ENCODE measurements at regions not wholly inside any gene's neighbourhood (a gene's known extent, or its start where the extent isn't known, plus 50 kb on each side); places are given as distances from the start of the nearest gene placed in this dataset.

DNA sequence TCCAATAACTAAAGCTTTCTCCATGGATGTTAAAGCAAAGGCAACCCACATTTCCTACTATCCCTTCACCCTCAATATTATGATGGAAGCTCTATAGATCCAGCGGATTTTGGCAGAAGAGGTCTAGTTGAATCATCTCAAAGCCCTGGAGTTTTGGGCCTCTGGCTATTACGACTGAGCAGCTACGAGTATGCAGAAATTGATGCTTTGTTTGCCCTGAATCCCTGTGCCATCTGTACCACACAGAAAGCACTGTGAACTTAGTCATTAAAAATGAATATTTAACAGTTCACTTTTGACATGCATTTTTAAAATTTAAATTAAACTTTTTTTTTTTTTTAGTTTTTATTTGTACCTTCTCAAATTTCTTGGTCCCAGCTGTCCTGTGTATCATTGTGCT is 705.4 kb upstream of the PTBP2 start:
- TF ChIP-seq, protein P1, sequence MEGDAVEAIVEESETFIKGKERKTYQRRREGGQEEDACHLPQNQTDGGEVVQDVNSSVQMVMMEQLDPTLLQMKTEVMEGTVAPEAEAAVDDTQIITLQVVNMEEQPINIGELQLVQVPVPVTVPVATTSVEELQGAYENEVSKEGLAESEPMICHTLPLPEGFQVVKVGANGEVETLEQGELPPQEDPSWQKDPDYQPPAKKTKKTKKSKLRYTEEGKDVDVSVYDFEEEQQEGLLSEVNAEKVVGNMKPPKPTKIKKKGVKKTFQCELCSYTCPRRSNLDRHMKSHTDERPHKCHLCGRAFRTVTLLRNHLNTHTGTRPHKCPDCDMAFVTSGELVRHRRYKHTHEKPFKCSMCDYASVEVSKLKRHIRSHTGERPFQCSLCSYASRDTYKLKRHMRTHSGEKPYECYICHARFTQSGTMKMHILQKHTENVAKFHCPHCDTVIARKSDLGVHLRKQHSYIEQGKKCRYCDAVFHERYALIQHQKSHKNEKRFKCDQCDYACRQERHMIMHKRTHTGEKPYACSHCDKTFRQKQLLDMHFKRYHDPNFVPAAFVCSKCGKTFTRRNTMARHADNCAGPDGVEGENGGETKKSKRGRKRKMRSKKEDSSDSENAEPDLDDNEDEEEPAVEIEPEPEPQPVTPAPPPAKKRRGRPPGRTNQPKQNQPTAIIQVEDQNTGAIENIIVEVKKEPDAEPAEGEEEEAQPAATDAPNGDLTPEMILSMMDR (conservative IDR thresholded peaks at IDR 0.05; ENCODE audit: low read depth, low read length) = no peak

DNA sequence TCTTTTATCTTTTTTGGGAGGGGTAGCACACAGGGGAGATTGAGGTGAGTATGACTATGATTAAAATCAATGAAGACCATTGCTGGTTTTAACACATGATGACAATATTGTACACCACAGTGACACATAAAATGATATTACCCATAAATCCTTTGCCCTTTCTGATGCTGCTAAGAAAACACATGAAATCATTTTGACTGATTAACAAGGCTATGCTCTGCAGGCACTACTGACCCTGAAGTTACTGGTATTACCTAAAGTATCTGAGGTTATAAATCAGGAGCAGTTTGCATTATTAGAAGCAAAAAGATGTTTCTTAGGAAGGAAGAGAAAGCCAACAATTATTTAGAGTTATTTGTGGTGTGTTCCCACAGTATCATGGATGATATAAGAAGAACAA is 701.2 kb upstream of the PTBP2 start:
- no peak for DNase-seq (ENCODE audit: low read depth)
- TF ChIP-seq, protein P1 (conservative IDR thresholded peaks at IDR 0.05; ENCODE audit: low read depth, low read length) = no peak
- H3K4me3 ChIP-seq (ENCODE audit: low read length) = no peak overlapping the region

More for the DNA sequence above, 705.4 kb upstream of the PTBP2 start:
- no peak for DNase-seq (ENCODE audit: low read depth)
- H3K4me3 ChIP-seq (ENCODE audit: low read length) = no peak overlapping the region

DNA sequence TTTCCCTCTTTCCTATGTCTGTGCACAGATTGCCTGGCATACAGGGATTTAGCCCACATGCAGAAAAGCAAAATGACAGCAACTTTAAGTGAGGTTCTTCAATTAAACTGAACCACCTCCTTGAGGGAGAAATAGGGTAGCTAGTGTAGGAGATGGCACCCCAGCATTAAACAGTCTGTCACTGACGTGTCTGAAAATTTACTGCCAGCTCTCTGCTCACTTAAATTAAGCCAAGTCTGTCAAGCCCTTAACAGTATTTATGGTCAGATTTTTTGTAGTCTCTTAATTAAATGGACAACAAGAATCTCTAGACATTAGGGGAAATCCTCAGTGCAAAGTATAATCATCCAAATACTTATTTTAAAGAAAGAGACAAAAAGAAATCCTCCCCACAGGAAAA is 696.5 kb upstream of the PTBP2 start:
- DNase-seq (ENCODE audit: low read depth) = no peak
- H3K4me3 ChIP-seq (ENCODE audit: low read length) = no peak overlapping the region
- TF ChIP-seq, protein P1 (conservative IDR thresholded peaks at IDR 0.05; ENCODE audit: low read depth, low read length) = no peak

DNA sequence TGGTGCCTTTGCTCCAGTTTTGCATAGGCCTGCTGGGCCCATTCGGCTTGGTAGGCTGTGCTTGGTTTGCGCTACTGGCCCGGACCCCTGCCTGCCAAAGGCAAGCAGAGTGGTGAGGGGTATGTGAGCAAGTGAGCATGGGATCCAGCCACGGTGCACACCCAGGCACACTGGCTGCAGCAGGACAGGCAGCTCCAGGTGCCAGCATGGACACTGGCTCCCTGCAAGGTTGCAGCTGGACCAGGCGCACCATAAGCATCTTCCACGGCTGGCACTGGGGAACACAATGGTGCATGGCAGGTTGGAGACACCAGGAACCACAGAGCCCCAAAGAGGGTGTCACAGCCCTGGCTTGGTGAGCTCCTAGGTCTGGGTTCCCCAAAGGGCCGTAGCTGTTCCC is 693.5 kb upstream of the PTBP2 start:
- H3K4me3 ChIP-seq (ENCODE audit: low read length) = no peak overlapping the region
- no peak for DNase-seq (ENCODE audit: low read depth)
- TF ChIP-seq, protein P1 (conservative IDR thresholded peaks at IDR 0.05; ENCODE audit: low read depth, low read length) = no peak

DNA sequence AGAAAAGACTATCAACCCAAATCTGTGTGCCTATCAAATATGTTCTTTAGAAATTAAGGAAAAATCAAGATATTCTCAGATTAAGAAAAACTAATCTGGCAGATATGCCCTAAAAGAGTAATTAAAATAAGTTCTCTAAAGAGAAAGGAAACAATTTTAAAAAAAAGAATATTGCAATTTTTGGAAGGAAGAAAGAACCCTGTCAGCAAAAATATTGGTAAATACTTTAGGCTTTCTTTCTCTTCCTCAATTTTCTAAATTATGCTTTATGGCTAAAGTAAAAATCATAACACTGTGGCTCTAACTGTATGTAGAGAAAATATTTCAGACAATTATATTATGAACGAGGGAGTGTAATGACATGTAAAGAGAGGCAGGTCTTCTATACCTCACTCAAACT is 691.3 kb upstream of the PTBP2 start:
- DNase-seq (ENCODE audit: low read depth) = no peak
- TF ChIP-seq, protein P1 (conservative IDR thresholded peaks at IDR 0.05; ENCODE audit: low read depth, low read length) = no peak
- H3K4me3 ChIP-seq (ENCODE audit: low read length) = no peak overlapping the region

DNA sequence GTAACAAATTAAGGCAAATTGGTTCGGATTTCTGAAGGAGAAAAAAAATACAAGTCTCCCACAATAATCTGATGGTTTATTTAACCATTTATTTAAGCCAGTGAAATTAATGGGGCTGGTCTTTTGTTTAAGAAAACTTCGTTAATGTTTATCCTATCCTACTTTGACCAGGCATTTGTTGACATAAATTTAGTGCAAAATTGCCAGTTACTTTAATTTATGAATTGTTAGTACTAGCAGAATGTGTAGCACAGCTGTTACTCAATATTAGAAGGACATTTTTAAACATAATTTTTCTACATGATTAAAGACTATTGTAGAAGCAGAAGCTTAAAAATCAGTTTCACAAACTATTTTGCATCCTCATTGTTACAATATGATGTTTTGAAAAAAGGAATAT is 687.6 kb upstream of the PTBP2 start:
- TF ChIP-seq, protein P1 (conservative IDR thresholded peaks at IDR 0.05; ENCODE audit: low read depth, low read length) = no peak
- DNase-seq (ENCODE audit: low read depth) = no peak
- H3K4me3 ChIP-seq (ENCODE audit: low read length) = no peak overlapping the region

DNA sequence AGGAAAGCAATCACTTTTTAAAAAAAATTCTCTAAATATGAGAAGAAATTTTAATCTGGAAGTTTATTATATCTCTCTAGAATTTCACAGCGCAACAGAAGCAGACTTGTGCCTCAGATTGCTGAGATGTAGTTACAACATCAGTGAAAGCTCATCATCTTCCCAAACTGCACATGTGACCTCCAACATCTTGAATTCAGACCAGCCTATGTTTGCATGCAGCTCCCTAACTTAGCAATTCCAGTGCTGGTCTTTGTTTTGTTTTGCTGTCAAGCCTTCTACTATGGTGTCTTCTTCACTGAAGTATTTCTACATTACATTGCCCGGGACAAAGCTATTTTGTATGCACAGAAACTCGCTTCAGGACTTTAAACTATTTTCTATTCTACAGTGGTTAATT is 684.8 kb upstream of the PTBP2 start:
- no peak for DNase-seq (ENCODE audit: low read depth)
- H3K4me3 ChIP-seq (ENCODE audit: low read length) = no peak overlapping the region
- TF ChIP-seq, protein P1 (conservative IDR thresholded peaks at IDR 0.05; ENCODE audit: low read depth, low read length) = no peak
